HPDE6-E6E7 (cell line): ENCODE measurements at regions not wholly inside any gene's neighbourhood (a gene's known extent, or its start where the extent isn't known, plus 50 kb on each side); places are given as distances from the start of the nearest gene placed in this dataset.

Experiments
- DNase-seq: peaks from one replicate; pipeline ENCODE4 v3.0.0; 2011; ENCODE audit warnings: missing footprints; ENCODE audit errors: extremely low spot score

DNA sequence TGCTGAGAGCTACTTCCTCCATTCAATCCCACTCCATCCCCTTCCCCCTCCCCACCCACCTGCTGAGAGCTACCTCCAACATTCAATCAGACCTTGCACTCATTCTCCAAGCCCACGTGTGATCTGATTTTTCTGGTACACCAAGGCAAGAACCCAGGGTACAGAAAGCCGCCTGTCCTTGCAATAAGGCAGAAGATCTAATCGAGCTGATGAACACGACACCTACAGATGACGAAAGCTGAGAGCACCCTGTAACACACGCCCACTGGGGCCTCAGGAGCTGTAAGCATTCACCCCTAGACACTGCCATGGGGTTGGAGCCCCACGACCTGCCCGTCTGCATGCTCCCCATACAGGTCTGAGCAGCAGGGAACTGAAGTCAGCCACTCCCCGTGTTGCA is 58.3 kb downstream of the TRIML1 start:
- DNase-seq = no peak

DNA sequence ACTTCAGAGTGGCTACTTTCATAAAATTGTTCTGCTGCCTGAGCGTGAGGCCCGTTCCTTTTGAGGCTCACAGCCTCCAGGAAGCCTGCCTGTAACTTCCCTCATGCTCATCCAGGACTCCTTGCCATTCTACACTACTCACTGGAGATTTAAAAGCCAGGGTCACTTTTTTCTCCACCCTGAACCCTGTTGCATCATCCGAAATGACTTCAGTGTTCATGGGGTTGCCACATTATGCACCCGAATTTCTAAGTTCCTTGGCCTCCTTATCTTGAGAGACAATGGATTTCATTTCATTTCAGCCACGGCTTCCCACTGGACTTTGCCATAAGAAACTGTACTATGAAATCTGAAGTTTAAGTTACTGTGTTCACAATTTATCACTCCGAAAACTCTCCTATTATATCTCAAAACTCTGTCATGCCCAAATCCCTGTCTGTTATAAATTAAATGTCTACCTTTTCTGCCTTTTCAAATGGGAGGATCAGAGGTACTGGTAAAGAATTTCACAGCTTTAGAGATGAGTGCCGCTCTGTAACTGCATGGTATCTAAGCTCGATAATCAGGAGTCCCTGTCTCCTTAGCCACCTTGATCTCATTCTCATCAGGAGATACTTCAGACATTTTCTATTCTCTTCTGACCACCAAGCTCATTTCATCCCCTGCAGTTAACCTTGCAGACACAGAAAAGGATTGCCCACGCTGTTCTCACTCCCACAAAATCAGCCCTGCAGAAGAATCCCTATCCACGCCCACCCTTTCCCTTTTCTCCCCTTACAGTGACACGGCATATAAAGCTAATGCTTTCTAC is 59.9 kb downstream of the TRIML1 start:
- no peak for DNase-seq

DNA sequence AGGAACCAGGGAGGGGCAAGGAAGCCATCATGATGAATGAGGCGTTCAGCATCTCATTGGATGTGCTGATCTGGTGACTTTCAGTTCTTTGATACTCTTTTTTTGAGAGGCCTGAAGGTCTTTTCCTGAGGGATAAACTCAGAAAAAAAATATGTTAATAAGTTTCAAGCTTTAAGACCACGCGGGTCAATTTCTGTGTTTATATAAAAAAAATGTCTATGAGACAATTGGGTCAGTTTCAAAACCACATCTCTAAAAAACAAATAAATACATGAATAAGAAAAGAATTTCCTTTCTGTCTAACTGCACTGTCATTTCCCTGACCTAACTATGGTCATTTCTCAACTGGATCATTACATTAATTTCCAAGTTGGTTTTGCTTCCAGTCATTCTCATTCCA is 62.6 kb downstream of the TRIML1 start:
- DNase-seq = no peak

DNA sequence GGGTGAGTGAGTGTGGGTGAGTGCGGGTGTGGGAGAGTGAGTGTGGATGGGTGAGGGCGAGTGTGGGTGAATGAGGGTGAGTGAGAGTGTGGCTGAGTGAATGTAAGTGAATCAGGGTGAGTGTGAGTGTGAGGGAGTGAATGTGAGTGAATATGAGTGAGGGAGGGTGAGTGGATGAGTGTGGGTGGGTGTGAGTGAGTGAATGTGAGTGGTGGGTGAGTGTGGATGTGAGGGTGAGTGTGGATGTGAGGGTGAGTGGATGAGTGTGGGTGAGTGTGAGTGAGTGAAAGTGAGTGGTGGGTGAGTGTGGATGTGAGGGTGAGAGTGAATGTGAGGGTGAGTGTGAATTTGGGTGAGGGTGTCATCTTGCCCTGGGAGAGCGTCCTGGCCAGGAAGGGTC is 67.5 kb downstream of the TRIML1 start:
- DNase-seq = no peak

DNA sequence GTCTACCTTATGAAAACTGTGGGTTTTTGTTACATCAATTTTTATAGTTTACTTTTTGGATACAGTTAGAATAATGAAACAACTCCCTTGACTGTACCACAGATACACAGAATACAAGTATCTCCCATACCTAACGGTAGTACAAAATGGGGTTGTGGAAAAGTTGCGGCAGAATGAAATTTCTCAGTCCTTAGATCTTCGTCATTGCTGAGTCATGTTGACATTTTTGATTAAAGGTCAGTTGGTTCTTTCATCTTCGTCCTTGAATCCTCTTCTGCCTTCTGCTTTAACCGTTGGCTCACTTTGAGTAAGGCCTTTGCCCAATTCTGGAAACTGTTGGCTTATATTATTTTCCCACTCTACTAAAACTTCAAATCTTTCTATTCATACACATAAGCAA is 75.6 kb downstream of the TRIML1 start:
- DNase-seq = no peak

DNA sequence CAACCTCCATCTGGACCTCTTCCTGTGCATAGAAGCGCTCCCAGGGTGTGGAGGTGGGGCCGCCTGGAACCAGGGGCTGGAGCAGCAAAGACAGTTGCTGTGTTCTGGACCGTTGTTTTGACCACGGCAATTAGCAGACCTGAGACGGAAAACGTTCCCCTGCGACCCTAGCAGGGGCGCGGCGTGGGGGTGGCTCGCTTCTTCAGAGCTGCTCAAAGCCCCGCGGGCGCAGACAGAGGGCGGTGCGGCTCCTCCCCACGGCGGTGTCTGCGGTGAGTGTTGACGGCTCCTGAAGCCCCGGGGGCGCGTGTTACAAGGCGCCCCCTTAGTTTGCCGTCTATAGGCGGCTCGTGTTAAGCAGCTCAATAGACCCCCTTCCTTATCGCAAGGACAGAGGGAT is 79.2 kb downstream of the TRIML1 start:
- DNase-seq = no peak

DNA sequence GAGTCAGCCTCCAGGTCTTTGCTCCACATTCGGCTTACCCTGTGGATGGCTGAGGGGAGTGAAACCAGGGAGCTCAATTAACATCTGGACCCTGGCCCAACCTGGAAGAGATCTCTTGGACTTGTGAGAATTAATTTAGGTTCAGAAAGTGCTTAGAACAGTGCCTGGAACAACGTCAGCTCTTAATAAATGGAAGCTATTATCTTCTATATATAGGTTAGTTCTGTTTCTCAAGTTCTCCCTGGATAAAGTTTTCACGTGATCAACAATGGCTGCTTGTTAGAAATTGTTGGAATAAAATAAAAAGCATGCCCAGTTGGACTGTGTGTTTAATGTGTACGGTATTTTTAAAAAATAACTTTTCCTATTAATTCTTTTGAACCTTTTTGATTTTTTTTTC is 80.8 kb downstream of the TRIML1 start:
- no peak for DNase-seq

DNA sequence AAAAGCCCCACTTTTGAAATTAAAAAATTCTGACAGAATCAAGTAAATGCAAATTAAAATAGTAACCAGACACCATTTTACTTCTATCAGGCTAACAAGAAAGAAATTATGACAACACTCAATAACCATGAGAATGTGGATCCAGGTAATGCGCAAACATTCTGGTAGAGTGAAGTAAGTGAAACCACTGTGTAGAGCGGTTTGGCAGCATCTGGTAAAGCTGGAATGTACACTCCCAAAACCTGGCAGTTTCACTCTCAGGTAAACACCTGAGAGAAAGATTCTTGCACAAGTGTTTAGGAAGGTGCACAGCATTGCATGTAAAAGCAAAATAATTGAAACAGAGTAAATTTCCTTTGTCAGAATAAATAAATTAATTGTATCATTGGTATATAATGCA is 81.8 kb downstream of the TRIML1 start:
- peak; percentile 14 for DNase-seq

DNA sequence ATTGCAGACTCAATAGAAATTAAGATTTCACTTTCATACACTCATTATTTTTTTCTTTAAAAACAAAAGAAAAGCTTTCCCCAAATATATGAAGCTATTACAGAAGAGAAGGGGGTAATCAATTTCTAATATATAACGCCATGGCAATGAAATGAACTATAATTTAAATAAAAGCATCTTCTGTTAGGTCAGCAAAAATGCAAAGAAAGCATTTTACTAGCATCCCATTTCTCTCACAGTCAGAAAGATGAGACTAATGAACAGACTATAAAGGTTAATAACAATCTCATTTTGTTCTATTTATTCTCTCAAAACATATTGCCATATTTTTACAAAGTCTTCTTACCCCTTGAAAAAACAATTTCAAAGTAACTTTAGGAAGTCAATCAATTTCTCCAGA is 89.0 kb downstream of the TRIML1 start:
- DNase-seq = no peak

DNA sequence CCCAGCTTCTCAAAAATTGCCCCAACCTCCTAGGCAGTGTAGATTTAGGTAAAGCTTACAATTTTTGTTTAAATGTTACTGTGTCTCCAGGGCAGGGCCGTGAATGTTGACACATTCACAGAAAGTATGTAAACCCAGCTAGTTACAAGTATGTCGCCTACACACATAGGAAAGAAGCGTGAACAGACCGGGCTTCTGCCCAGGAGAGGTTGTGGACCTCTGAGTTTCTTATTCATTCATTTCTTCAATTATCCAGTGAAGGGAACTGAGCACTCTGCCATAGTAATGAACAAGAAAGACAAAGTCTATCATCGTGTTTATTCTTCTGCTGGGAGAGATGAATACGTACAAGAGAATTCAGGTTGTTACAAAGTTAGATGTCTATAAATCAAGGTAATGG is 93.2 kb downstream of the TRIML1 start:
- no peak for DNase-seq

DNA sequence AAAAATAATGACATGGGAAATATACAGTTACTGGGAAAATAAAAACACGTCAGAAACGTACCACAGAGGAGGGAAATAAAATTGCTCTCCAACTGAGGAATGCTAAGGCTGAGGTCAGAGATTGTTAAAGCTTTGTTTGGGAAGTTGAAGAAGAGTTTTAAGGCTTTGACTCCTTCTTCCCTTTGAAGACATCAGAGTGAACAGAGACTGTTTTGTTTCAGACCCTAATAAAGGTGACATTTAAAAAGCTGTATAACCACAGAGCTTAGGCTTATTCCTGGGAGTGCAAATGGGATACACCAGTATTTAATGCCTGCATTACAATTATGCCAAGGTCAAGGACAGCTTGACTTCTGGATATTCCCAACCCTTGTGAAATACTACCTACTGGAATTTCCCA is 102.8 kb downstream of the TRIML1 start:
- DNase-seq = no peak

DNA sequence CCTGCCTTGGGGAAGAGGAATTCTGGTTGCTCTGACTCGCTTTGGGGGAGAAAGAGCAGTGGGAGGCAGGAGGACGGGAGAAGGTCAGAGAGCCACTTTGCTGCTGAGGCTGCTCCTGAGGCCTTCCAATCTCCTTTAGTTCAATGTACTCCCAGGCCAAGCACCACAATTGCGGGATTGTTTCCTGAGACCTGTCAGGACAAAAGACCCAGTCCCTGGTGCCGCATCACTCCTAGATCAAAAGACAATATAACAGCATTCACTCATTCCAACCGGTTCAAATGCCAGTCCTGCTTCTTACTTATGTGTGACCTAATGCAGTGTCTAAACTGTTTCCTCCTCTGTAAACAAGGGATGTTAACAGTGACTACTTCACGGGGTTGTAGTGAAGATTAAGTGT is 106.4 kb downstream of the TRIML1 start:
- no peak for DNase-seq

DNA sequence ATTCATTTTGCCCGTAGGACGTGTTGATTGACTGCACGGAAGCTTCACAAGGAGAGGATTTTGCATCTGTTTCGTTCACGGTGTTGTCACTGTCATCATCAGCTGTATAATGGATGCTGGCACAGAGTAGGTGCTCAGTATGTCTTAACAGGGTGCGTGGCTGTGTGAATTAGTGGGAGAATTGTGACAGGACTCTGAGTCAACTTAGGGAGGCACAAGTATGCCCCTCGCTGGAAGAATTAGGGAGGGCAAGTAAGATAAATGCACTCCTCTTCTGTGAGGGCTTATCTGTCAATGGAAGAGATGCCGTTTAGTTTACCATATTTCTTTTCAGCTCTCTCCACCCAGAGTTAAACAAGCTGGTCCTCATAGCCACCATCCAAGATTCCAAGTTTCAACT is 107.2 kb downstream of the TRIML1 start:
- no peak for DNase-seq

DNA sequence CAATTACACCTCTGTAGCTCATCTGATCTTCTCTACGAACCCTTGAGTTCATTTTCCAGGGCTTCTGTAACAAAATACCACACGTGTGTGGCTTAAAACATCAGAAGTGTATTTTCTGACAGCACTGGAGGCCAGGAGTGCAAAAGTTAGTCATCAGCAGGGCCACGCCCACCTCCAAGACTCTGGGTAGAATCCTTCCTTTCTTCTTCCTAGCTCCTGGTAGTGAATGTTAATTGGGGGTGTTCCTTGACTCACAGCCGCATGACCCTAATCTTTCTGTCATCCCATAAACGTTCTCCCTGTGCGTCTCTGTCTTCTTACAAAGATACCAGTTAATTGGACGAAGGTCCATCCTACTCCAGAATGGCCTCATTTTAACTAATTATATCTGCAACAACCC is 115.0 kb downstream of the TRIML1 start:
- no peak for DNase-seq

DNA sequence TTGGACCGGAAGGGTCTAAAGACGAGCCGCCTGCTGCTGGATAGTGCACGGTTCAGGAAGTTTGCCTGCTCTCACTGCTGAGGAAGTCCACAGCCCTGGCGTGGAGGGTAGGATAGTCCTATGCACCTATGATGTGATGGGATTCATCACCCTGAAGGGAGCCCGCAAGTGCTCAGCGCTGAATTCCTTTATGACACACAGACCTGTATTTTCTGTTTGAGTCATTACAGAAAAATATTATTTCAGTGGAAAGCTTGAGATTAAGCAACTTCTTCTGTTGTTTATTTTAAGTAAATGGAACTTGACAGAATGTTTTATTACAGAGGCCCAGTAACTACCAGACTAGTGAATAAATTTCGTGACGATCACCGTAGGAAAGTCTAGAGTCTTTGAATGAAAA is 123.2 kb downstream of the TRIML1 start:
- DNase-seq = no peak

DNA sequence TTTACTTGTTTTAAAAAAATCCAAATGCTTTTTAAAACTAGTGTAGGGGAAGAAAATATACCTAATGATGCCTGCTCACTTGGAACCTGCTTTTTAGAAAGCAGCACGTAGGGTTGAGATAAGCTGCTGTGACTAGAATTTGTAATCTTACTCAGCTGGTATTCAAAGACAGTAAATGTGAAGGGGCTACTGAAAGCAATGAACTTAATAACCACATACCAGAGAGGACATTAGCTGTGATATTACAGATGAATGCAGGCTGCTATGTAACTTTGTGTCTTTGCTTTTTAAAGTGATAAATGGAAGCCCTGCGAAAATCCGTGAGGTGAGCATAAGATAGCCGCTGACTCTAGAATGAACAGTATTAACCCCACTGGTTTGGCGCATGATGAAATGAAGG is 124.1 kb downstream of the TRIML1 start:
- DNase-seq = no peak

DNA sequence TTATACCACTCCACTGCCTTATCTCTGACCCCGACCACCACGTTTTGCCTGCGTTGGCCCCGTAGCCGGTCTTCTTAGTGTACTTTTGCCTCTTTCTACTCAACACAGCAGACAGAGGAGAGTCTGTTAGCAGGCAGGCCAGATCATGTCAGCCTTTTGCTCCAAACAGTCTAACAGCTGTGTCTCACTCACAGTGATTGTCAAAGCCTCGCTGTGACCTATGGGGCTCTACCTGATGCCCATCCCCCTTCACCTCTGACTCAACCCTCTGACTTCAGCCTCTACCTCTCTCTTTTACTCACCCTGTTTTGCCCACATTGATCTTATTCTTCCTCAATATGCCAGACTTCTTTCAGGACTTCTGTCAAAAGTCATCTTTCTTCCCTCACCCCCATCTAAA is 127.1 kb downstream of the TRIML1 start:
- no peak for DNase-seq

DNA sequence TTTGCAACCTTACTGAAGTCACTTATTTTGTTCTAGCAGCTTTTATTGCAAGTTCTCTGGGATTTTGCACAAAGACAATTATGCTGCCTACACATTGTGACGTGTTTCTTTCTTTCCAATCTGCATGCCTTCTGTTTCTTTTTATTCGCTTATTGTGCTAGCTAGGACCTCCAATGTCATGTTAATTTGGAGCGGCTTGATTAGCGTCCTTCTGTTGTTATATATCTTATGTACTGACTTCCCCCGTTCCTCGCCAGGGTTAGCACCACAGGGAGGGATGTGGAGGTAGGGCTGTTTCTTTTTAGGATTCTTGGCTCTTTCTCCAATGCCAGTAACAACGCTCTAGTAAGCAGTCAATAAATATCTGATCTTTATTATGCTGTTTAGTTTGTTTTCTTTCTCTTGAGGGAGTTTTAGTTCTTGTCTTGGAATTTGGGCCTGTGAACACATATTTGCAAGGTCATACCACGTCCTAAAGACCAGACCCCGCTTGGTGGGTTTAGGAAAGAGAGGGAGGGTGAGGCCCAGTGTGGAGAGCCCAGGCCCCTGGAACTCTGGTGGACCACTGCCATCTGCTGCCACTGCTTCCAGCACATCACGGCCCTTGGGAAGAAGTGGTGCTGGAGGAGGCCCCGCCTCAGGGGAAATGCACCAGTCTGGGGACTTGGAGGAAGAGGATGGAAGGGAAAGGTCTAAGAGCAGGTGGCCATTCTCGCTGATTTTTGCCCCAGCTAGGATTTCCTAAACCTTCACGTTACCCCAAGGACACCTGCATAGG is 129.1 kb downstream of the TRIML1 start:
- no peak for DNase-seq

DNA sequence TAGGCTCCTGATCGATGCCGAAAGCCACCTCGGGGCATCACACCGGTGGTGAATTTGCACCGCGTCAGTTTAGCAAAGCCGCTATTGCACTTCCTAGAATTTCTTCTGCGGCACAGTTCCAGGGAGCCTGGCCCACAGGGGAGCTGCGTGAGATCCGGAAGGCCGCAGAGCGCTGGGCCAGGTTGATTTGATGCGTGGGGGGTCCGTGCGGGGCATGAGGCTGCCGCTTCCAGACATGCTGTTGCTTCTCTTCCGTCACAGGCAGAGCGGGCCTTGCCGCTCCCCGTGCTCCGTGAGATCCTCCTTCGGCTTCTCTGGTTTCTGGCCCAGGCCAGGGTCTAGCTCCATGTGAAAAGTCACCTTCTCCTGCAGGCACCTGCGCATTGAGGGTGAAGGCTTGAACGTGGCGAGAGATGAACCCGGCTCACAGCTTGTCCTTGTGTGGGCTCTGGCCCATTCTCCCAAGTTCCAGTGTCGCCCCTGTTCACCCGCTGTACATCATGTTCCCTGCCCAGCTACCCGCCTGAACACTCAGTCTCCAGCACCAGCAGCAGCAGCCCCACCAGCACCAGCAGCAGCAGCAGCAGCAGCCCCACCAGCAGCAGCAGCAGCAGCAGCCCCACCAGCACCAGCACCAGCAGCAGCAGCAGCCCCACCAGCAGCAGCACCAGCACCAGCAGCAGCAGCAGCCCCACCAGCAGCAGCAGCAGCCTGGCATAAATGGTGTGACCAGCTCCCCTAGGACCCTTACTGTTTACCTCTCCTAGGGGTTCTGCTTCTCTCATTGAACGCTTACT is 131.2 kb downstream of the TRIML1 start:
- no peak for DNase-seq

DNA sequence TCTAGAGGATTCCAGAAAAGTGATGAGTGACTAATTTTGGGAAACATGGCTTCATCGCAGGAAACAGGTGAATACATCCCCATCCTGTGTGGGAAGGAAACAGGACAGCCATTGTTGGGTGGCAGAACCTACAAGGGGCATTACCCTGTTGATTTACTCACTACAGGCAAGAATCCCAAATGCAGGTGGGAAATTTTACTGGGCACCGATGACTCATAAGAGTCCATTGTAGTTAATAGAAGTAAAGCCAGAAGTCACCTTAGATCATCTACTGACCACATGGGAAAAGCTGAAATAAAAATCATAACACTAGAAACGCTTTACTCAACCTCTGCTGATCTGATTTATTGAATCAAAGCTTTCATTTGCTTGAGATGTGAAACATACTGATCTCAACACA is 136.4 kb downstream of the TRIML1 start:
- DNase-seq = no peak

DNA sequence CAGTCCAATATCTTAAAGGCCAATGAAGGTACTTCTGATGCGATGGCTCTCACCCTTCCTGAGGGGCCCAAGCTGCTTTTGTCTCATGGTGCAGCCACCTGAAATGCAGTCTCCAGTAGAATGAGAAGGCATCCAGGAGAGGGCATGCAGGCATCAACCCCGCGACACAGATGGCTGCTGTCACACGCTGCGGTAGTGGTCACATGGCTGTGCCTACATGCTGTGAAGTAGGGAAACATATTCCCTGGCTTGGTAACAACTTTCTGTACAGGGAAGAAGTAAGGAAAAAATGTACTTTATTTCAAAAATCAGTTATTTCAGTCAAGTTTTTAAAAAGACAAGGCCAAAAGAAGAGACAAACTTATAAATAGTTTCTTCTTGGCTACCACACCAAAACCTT is 139.9 kb downstream of the TRIML1 start:
- no peak for DNase-seq

DNA sequence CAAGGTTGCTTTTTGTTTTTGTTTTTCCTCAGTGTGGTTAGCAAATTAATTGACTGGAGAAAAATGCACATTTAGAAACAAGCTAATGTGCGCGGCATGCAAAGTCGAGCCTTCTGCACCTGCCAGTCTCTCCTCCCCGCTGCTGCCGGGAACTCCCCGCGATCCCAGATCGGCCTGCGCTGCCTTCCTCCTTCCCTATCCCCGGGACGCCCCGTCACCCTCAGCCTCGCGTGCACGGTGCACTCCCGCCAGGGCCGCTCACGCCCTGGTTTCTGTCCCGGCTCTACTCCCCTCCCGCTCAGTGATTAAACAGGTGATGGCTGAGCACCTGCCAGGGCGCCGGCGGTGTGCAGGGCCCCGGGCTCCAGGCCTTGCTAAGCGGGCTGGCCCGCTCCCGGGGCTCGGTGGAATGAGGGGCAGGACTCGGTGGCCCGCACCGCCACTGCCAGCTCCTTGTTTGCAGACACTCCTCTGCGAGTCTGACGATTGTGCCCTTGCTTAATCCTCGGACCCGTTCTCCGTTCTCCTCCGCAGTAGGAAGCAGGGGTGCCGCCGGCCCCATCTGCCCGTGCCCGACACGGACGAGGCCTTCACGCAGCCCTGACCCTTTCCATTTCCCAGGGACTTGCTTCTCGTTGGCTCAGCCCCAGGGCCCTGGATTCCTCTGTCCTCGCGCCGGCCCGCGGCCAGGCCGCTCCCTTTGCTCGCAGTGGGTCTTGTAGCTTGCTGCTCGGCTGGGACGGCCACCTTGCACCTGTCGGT is 143.4 kb downstream of the TRIML1 start:
- DNase-seq = peak; percentile 16
